Neural progenitor cell (in vitro differentiated cells): ENCODE measurements at regions not wholly inside any gene's neighbourhood (a gene's known extent, or its start where the extent isn't known, plus 50 kb on each side); places are given as distances from the start of the nearest gene placed in this dataset.

ENCODE experiments used
- CTCF ChIP-seq: fragments of 200-600 bp; sonication (generic); IDR thresholded peaks from 2 replicates; pipeline ENCODE4 v1.5.1; 2017; ENCODE audit warnings: antibody characterized with exemption, mild to moderate bottlenecking
- EZH2phosphoT487 ChIP-seq: fragments of 200-600 bp; sonication (generic); IDR thresholded peaks from 2 replicates; pipeline ENCODE4 v1.6.1; 2017; ENCODE audit warnings: antibody characterized with exemption

DNA sequence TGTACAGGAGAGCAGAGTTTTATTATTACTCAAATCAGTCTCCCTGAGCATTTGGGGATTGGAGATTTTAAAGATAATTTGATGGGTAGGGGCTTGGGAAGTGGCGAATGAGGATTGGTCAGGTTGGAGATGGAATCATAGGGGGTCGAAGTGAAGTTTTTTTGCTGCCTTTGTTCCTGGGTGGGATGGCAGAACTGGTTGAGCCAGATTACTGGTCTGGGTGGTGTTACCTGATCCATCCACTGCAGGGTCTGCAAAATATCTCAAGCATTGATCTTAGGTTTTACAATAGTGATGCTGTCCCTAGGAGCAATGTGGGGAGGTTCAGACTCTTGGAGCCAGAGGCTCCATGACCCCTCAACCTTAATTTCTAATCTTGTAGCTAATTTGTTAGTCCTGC, 108.8 kb downstream of the BACH1 start:
- TF ChIP-seq CTCF = no peak
- TF ChIP-seq EZH2phosphoT487 = no peak
